HG03064 (cell line): ENCODE measurements at regions not wholly inside any gene's neighbourhood (a gene's known extent, or its start where the extent isn't known, plus 50 kb on each side); places are given as distances from the start of the nearest gene placed in this dataset.
"Not testable (repeated sequence)": the region's sequence is repeated elsewhere in the genome, so short reads cannot be mapped to it uniquely, and the experiment has no call there.

Experiments
- ATAC-seq: cut with Tn5 transposase; IDR thresholded peaks from one replicate; pipeline ENCODE4 v1.9.1; 2021; ENCODE audit warnings: low read depth; ENCODE audit not compliant: unreplicated experiment

- ATAC-seq: not testable (repeated sequence)
Measured at GRCh38 chr16:18263046-18263445, 73.5 kb downstream of the NPIPA8 start.

DNA sequence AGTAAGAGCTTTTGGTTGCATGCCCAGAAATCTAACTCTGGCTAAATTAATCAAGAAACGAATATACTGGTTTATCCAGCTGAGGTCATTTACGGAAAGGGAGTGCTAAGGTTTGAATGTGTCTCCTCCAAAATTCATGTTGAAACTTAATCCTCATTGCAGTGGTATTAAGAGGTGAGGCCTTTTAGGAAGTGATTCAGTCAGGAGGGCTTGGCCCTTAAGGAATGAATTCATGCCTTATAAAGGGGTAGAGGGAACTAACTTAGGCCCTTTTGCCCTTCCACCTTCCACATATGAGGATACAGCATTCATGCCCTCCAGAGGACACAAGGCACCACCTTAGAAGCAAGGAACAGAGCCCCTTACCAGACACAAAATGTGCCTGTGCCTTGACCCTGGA lies 74.7 kb downstream of the NPIPA8 start:
- ATAC-seq: not testable (repeated sequence)

DNA sequence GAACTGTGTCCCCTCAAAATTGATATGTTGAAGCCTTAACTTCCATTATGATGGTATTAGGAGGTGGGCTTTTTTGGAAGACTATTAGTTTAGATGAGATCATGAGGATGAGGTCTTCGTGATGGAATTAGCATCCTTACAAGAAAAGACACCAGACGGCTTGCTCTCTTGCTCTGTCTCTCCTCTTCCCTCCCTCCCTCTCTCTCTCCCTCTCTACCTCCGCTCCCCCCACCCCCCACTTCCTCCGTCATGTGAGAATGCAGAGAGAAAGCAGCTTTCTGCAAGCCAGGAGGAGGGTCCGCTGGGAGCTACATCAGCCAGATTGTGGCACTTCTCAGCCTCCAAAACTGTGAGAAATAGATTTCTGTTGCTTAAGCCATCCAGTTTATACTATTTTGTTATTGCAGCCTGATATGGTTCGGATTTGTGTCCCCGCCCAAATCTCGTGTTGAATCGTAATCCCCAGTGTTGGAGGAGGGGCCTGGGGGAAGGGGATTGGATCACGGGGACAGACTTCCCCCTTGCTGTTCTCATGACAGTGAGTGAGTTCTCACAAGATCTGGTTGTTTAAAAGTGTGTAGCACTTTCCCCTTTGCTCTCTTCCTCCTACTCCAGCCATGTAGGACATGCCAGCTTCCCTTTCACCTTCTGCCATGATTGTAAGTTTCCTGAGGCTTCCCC lies 76.9 kb downstream of the NPIPA8 start:
- ATAC-seq: not testable (repeated sequence)

DNA sequence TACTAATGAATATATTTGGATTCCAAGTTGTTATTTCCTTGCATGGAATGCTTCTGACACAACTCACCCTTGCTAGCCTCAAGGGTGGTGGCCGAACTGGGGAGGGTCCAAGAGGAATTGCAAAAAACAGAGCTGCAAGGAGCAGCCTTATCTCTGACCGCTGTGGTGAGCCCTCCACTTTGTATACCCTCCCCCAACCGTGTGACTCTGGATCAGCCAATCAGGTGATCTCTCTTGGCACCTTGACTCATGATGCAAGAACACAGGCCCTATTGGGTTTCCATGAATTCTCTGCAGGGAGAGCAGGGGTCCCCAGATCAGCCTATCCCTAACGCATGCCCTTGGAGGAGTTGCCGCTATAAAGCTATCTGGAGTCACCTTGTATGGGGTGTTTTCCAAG lies 83.6 kb downstream of the NPIPA8 start:
- not testable (repeated sequence) for ATAC-seq

DNA sequence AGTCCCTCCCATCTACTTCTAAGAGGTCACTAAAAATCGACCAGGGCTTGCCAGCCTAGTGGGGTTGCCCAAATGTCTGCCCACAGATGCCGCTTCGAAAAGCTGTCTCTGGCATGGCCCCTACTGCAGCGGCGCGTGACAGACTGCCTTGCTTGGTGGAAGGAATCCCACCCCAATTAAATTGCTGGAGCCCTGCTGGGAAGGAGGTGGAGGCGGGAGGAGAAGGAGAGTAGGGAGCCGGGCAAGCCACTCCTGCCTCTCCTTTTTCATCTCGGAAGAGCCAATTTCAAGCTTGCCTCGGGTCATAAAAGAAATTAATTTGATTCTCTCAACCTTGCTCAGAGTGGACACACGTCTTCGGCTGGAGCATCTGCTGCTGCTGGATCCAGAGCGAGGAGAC lies 106.0 kb downstream of the NPIPA8 start:
- ATAC-seq: not testable (repeated sequence)

- not testable (repeated sequence) for ATAC-seq
Measured at GRCh38 chr16:18222054-18223009, 114.2 kb downstream of the NPIPA8 start.

DNA sequence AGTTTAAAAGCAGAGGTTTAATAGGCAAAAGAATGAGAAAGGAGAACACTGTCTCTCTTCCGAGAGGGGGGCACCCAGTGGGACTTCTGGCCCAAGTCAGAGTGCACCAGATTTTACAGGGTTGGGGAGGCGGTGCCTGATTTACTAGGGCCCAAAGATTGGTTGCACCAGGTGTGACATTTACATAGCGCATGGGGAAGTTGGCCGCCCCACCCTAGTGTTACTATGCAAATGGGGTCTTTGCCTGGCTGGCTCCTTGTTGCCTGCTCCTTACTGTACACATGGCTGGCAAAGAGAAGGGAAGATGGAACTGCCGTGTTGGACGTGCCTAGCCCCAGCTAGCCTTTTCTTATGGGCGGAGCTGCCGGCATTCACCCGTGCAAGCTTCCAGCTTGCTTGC lies 118.8 kb downstream of the NPIPA8 start:
- not testable (repeated sequence) for ATAC-seq

DNA sequence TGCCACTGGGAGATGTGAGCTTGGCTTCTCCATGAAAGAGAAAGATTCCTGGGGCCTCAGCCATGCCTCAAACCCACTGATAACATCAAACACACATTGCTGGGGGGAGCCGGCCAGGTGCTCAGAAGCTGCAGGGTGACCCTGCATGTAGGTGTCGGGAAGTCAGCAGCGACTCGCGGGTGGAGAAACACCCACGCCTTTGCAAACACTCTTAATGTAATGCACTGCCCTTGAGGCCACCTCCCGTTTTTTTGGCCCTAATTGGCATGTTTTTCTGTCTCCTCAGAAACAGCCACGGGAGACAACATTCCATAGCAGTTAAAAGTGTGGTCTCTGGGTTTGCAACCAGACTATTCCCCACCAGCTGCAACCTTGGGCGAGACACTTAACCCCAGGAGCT lies 119.7 kb downstream of the NPIPA8 start:
- ATAC-seq: not testable (repeated sequence)

DNA sequence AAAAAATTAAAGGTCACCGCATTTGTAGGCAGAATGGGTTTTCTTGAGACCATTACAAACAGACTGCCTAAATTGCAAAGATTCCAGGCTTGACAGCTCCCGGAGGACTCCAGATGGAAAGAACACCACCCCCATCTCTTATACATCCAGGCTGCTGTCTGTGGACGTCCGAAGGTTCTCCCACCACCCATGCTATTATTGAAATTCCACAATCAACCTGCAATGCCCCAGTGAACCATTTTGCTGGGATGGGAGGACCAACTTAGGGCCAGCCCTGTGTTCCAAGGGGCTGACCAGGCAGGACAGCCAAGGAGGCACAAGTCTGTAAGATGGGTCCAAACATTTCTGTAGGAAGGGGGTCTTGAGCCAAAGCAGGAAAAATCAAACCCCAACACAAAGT lies 122.7 kb downstream of the NPIPA8 start:
- ATAC-seq: not testable (repeated sequence)

DNA sequence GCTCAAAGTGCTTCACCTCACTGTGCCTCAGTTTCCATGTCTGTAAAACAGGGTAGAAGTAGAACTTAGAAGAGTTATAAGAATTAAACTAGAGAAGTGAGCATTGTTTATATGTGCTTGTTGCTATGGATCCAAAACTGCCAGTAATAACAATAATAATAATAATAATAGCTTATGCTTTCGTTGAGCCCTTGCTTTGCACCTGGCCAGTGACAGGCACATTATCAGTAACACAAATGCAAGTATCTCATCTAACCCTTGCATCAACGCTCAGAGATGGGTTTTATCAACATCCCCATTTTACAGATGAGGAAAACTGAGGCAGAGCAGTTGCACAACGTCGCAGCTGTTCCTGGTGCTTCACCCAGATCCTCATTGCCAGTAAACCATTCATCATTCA lies 125.0 kb downstream of the NPIPA8 start:
- ATAC-seq: not testable (repeated sequence)

GRCh38 chr16:18204786-18205185 lies 131.8 kb downstream of the NPIPA8 start:
- not testable (repeated sequence) for ATAC-seq

GRCh38 chr16:18204309-18204708 lies 132.2 kb downstream of the NPIPA8 start:
- not testable (repeated sequence) for ATAC-seq

DNA sequence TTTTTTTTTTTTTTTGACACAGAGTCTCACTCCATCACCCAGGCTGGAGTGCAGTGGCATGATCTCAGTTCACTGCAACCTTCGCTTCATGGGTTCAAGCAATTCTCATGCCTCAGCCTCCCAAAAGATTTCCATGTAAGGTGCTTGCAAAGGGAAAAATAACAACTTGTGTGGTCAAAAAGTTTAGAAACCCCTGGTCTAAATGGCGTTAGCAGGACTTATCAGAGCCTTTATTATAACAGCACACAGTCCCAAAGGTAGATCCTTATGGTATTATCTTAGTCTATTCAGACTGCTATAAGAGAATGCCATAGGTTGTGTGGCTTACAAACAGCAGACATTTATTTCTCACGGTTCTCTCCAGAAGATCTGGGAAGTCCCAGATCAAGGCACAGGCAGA lies 135.0 kb downstream of the NPIPA8 start:
- not testable (repeated sequence) for ATAC-seq

- ATAC-seq: not testable (repeated sequence)
Measured at GRCh38 chr16:18192389-18192788, 144.1 kb downstream of the NPIPA8 start.

- ATAC-seq: not testable (repeated sequence)
Measured at GRCh38 chr16:18190179-18190578, 146.4 kb downstream of the NPIPA8 start.

GRCh38 chr16:18184755-18185154 lies 151.8 kb downstream of the NPIPA8 start:
- ATAC-seq: not testable (repeated sequence)

GRCh38 chr16:18181028-18181427 lies 155.5 kb downstream of the NPIPA8 start:
- ATAC-seq: not testable (repeated sequence)

GRCh38 chr16:18173945-18174497 lies 162.5 kb downstream of the NPIPA8 start:
- ATAC-seq: not testable (repeated sequence)

- not testable (repeated sequence) for ATAC-seq
Measured at GRCh38 chr16:18162293-18162692, 174.2 kb downstream of the NPIPA8 start.

GRCh38 chr16:18161224-18161623 lies 175.3 kb downstream of the NPIPA8 start:
- ATAC-seq: not testable (repeated sequence)

GRCh38 chr16:18159185-18159584 lies 177.4 kb downstream of the NPIPA8 start:
- not testable (repeated sequence) for ATAC-seq
